CD4-positive, alpha-beta memory T cell (primary cell): ENCODE measurements at regions not wholly inside any gene's neighbourhood (a gene's known extent, or its start where the extent isn't known, plus 50 kb on each side); places are given as distances from the start of the nearest gene placed in this dataset.

Source experiments
- CTCF ChIA-PET: fragments of 350-600 bp; sonication (Branson Sonifier 250); formaldehyde crosslinking; loops from one replicate; lab custom pipeline; 2021; ENCODE audit warnings: inconsistent platforms; ENCODE audit not compliant: partially characterized antibody; lab: Charles Lee
- POLR2A ChIA-PET: fragments of 350-600 bp; sonication (Branson Sonifier 250); formaldehyde crosslinking; loops from one replicate; lab custom pipeline; 2021; ENCODE audit not compliant: partially characterized antibody; lab: Charles Lee
- DNase-seq, 5 donors: peaks; one replicate each; pipeline versions ENCODE4 v3.0.0 to v3.0.0-alpha.2; 2020 to 2022; ENCODE audit warnings: mixed read lengths in 1 of 5
- H3K27ac ChIP-seq: one replicate; pipeline ENCODE4 v1.7.0; 2013; ENCODE audit warnings: low read depth, low read length
- H3K27me3 ChIP-seq: 2 replicates; pipeline ENCODE4 v1.7.0; 2013; ENCODE audit warnings: mild to moderate bottlenecking, low read length, moderate library complexity; ENCODE audit not compliant: insufficient read depth
- H3K36me3 ChIP-seq: 2 replicates; pipeline ENCODE4 v1.7.0; 2013; ENCODE audit warnings: mild to moderate bottlenecking, low read length, moderate library complexity; ENCODE audit not compliant: insufficient read depth
- H3K4me1 ChIP-seq: 2 replicates; pipeline ENCODE4 v1.7.0; 2013; ENCODE audit warnings: mild to moderate bottlenecking, low read length, moderate library complexity; ENCODE audit not compliant: insufficient read depth
- H3K4me3 ChIP-seq, 2 donors: one replicate each; pipeline ENCODE4 v1.7.0; 2013; ENCODE audit warnings: low read length in 2 of 2, mild to moderate bottlenecking in 1 of 2
- H3K9me3 ChIP-seq, 2 donors: one replicate each; pipeline ENCODE4 v1.7.0; 2013; ENCODE audit warnings: low read length in 2 of 2, control low read depth in 1 of 2; ENCODE audit not compliant: control insufficient read depth in 1 of 2
- H3K27ac Mint-ChIP-seq, 7 donors: one replicate each; pipeline ENCODE4 v1.8.0; 2020 to 2021; ENCODE audit warnings: mixed read lengths in 7 of 7, mild to moderate bottlenecking in 6 of 7, inconsistent platforms in 3 of 7, moderate library complexity in 3 of 7
- H3K27me3 Mint-ChIP-seq, 2 donors: one replicate each; pipeline ENCODE4 v1.8.0; 2020 to 2021; ENCODE audit warnings: mixed read lengths in 2 of 2
- H3K36me3 Mint-ChIP-seq, 2 donors: one replicate each; pipeline ENCODE4 v1.8.0; 2020 to 2021; ENCODE audit warnings: mixed read lengths in 2 of 2, inconsistent platforms in 1 of 2, mild to moderate bottlenecking in 1 of 2
- H3K4me1 Mint-ChIP-seq, 4 donors: one replicate each; pipeline ENCODE4 v1.8.0; 2020 to 2021; ENCODE audit warnings: mixed read lengths in 4 of 4, mild to moderate bottlenecking in 1 of 4
- H3K4me3 Mint-ChIP-seq, 8 donors: one replicate each; pipeline ENCODE4 v1.8.0; 2020 to 2021; ENCODE audit warnings: mixed read lengths in 8 of 8, mild to moderate bottlenecking in 7 of 8, moderate library complexity in 6 of 8, inconsistent platforms in 3 of 8
- H3K9me3 Mint-ChIP-seq, 8 donors: one replicate each; pipeline ENCODE4 v1.8.0; 2020 to 2021; ENCODE audit warnings: mixed read lengths in 8 of 8, mild to moderate bottlenecking in 5 of 8, inconsistent platforms in 3 of 8, moderate library complexity in 1 of 8
- intact Hi-C: fragments of 100-400 bp; cut with micrococcal nuclease; formaldehyde crosslinking; loops from one replicate; pipeline ENCODE4 v1.15.1; 2023

- H3K4me1 Mint-ChIP-seq, result peaks cover 0 to 2% (median 0%) of the 10 kb centered on the region in 4 donors
These were observed 317.7 kb upstream of the TLE3 start for GRCh38 chr15:70415398-70415797.

GRCh38 chr15:70414626-70415025 lies 316.9 kb upstream of the TLE3 start:
- intact Hi-C loops, result no loop called here
- H3K9me3 ChIP-seq, result no peaks in the 10 kb centered on the region
- H3K27me3 Mint-ChIP-seq, result peaks cover 6 to 13% of the 10 kb centered on the region in 2 donors
- no peak overlapping the region for H3K4me3 Mint-ChIP-seq
- H3K27ac Mint-ChIP-seq, result no peak overlapping the region
- no peaks in the 10 kb centered on the region for H3K27me3 ChIP-seq
- peaks cover 0 to 2% (median 0%) of the 10 kb centered on the region in 4 donors for H3K4me1 Mint-ChIP-seq
- H3K9me3 Mint-ChIP-seq, result no peaks in the 10 kb centered on the region
- H3K4me3 ChIP-seq, result no peak overlapping the region
- ChIA-PET POLR2A (no interaction called here), CTCF (no interaction called here)
- H3K27ac ChIP-seq, result no peak overlapping the region
- no peaks in the 10 kb centered on the region for H3K36me3 Mint-ChIP-seq
- no peaks in the 10 kb centered on the region for H3K4me1 ChIP-seq
- no peaks in the 10 kb centered on the region for H3K36me3 ChIP-seq
- DNase-seq, result no peak

More at GRCh38 chr15:70415398-70415797, 317.7 kb upstream of the TLE3 start:
- Histone ChIP-seq H3K4me1 (no peaks in the 10 kb centered on the region), H3K9me3 (no peaks in the 10 kb centered on the region), H3K27ac (no peak overlapping the region), H3K4me3 (no peak overlapping the region), H3K27me3 (no peaks in the 10 kb centered on the region), H3K36me3 (no peaks in the 10 kb centered on the region)
- ChIA-PET POLR2A (no interaction called here), CTCF (no interaction called here)
- DNase-seq, result no peak
- Mint-ChIP-seq H3K4me3 (no peak overlapping the region), H3K9me3 (no peaks in the 10 kb centered on the region), H3K36me3 (no peaks in the 10 kb centered on the region), H3K27me3 (peaks cover 6 to 13% of the 10 kb centered on the region in 2 donors), H3K27ac (no peak overlapping the region)
- intact Hi-C loops, result no loop called here

- ChIA-PET POLR2A (no interaction called here), CTCF (no interaction called here)
- no peak for DNase-seq
- Histone ChIP-seq H3K36me3 (no peaks in the 10 kb centered on the region), H3K4me1 (no peaks in the 10 kb centered on the region), H3K27ac (no peak overlapping the region), H3K27me3 (no peaks in the 10 kb centered on the region), H3K4me3 (no peak overlapping the region), H3K9me3 (no peaks in the 10 kb centered on the region)
- Mint-ChIP-seq H3K27ac (no peak overlapping the region), H3K36me3 (no peaks in the 10 kb centered on the region), H3K27me3 (peaks cover 3 to 7% of the 10 kb centered on the region in 2 donors), H3K4me1 (peaks cover 0 to 2% (median 0%) of the 10 kb centered on the region in 4 donors), H3K9me3 (peaks cover 0 to 3% (median 0%) of the 10 kb centered on the region in 8 donors), H3K4me3 (no peak overlapping the region)
- intact Hi-C loops, result no loop called here
These were observed 315.1 kb upstream of the TLE3 start for GRCh38 chr15:70412794-70413193.

GRCh38 chr15:70411143-70411863 lies 313.6 kb upstream of the TLE3 start:
- peaks cover 0 to 2% (median 0%) of the 10 kb centered on the region in 4 donors for H3K4me1 Mint-ChIP-seq
- no peaks in the 10 kb centered on the region for H3K27me3 ChIP-seq
- no peak overlapping the region for H3K27ac Mint-ChIP-seq
- no peak overlapping the region for H3K4me3 ChIP-seq
- no peaks in the 10 kb centered on the region for H3K4me1 ChIP-seq
- H3K36me3 ChIP-seq, result no peaks in the 10 kb centered on the region
- no peak for DNase-seq
- ChIA-PET POLR2A (no interaction called here), CTCF (interaction anchor here (0.7 to 1.6 kb wide), 2 partner anchors 11 to 806 kb away, joined by 3 read pairs; no protein-coding TSS in a partner anchor)
- no peak overlapping the region for H3K27ac ChIP-seq
- H3K27me3 Mint-ChIP-seq, result peaks cover 1 to 5% of the 10 kb centered on the region in 2 donors
- peaks cover 0 to 3% (median 0%) of the 10 kb centered on the region in 8 donors for H3K9me3 Mint-ChIP-seq
- H3K36me3 Mint-ChIP-seq, result no peaks in the 10 kb centered on the region
- H3K4me3 Mint-ChIP-seq, result no peak overlapping the region
- no peaks in the 10 kb centered on the region for H3K9me3 ChIP-seq
- intact Hi-C loops, result no loop called here

GRCh38 chr15:70410371-70410985 lies 312.8 kb upstream of the TLE3 start:
- Mint-ChIP-seq H3K27ac (no peak overlapping the region), H3K4me1 (peaks cover 0 to 2% (median 0%) of the 10 kb centered on the region in 4 donors), H3K4me3 (no peak overlapping the region), H3K9me3 (peaks cover 0 to 3% (median 0%) of the 10 kb centered on the region in 8 donors), H3K27me3 (peaks cover 0 to 1% of the 10 kb centered on the region in 2 donors), H3K36me3 (no peaks in the 10 kb centered on the region)
- ChIA-PET CTCF (interaction anchor here (0.6 to 0.7 kb wide), 2 partner anchors 34 to 805 kb away, joined by 3 read pairs; no protein-coding TSS in a partner anchor), POLR2A (no interaction called here)
- intact Hi-C loops, result no loop called here
- no peak overlapping the region for H3K27ac ChIP-seq
- no peaks in the 10 kb centered on the region for H3K9me3 ChIP-seq
- H3K27me3 ChIP-seq, result no peaks in the 10 kb centered on the region
- DNase-seq, result no peak
- H3K4me3 ChIP-seq, result no peak overlapping the region
- no peaks in the 10 kb centered on the region for H3K36me3 ChIP-seq
- no peaks in the 10 kb centered on the region for H3K4me1 ChIP-seq

- POLR2A ChIA-PET, result no interaction called here
- Histone ChIP-seq H3K27me3 (no peaks in the 10 kb centered on the region), H3K27ac (no peak overlapping the region), H3K9me3 (no peaks in the 10 kb centered on the region), H3K4me1 (no peaks in the 10 kb centered on the region), H3K4me3 (no peak overlapping the region), H3K36me3 (no peaks in the 10 kb centered on the region)
- Mint-ChIP-seq H3K4me3 (no peak overlapping the region), H3K27ac (no peak overlapping the region), H3K27me3 (peaks cover 0 to 2% of the 10 kb centered on the region in 2 donors), H3K4me1 (no peaks in the 10 kb centered on the region), H3K36me3 (no peaks in the 10 kb centered on the region), H3K9me3 (peaks cover 0 to 3% (median 0%) of the 10 kb centered on the region in 8 donors)
- CTCF ChIA-PET, result no interaction called here
- intact Hi-C loops, result no loop called here
- DNase-seq, result no peak
These were observed 311.7 kb upstream of the TLE3 start for GRCh38 chr15:70409388-70409787.

GRCh38 chr15:70407955-70408354 lies 310.2 kb upstream of the TLE3 start:
- H3K4me3 ChIP-seq, result no peak overlapping the region
- no peak overlapping the region for H3K27ac ChIP-seq
- POLR2A ChIA-PET, result no interaction called here
- no peak for DNase-seq
- Mint-ChIP-seq H3K27ac (no peak overlapping the region), H3K4me1 (no peaks in the 10 kb centered on the region), H3K36me3 (no peaks in the 10 kb centered on the region), H3K27me3 (peaks cover 0 to 3% of the 10 kb centered on the region in 2 donors), H3K4me3 (no peak overlapping the region), H3K9me3 (peaks cover 0 to 3% (median 0%) of the 10 kb centered on the region in 8 donors)
- no peaks in the 10 kb centered on the region for H3K4me1 ChIP-seq
- intact Hi-C loops, result no loop called here
- CTCF ChIA-PET, result no interaction called here
- no peaks in the 10 kb centered on the region for H3K36me3 ChIP-seq
- H3K27me3 ChIP-seq, result no peaks in the 10 kb centered on the region
- H3K9me3 ChIP-seq, result no peaks in the 10 kb centered on the region
